ENCODE measurements at regions not wholly inside any gene's neighbourhood (a gene's known extent, or its start where the extent isn't known, plus 50 kb on each side); places are given as distances from the start of the nearest gene placed in this dataset.

GRCh38 chr5:61262080-61262479 is 70.0 kb upstream of the ZSWIM6 start:
- no peak overlapping the region for H3K27ac ChIP-seq (ENCODE audit: extremely low read depth, low read depth, low read length)
- WGBS (ENCODE audit: insufficient coverage, low coverage, missing lambda C conversion rate) = 2% methylated on average over 5 of the region's 5 CpGs
- H3K9me3 ChIP-seq (replicated peaks; ENCODE audit: control insufficient read depth, insufficient read depth, low read depth, low read length) = no peaks in the 10 kb centered on the region
- CTCF ChIA-PET (ENCODE audit: low intra/inter-chr PET ratio) = no interaction called here
- no peaks in the 10 kb centered on the region for H3K79me2 ChIP-seq (ENCODE audit: control insufficient read depth, insufficient read depth, low read length)
- H3K4me2 ChIP-seq (ENCODE audit: insufficient read depth, low read length) = no peak overlapping the region
- H3K36me3 ChIP-seq (ENCODE audit: control insufficient read depth, insufficient read depth, low read length) = no peaks in the 10 kb centered on the region
- H3K9me1 ChIP-seq (ENCODE audit: control insufficient read depth, insufficient read depth, low read length) = no peaks in the 10 kb centered on the region
- DNase-seq (ENCODE audit: extremely low read depth in 1 of 4, low spot score in 3 of 4) (no peak), FAIRE-seq (no peak), ATAC-seq (peak; percentile 54; the same call in 2 of the 3 replicates)
- H3K9ac ChIP-seq (ENCODE audit: insufficient read depth in 1 of 2, low read depth in 2 of 2, low read length in 2 of 2) = no peak overlapping the region
- peaks cover 19 to 26% of the 10 kb centered on the region in 2 experiments for H3K27me3 ChIP-seq (ENCODE audit: control insufficient read depth in 2 of 2, insufficient read depth in 2 of 2, low read length in 2 of 2)
- H2AFZ ChIP-seq (ENCODE audit: low read depth, low read length) = no peak overlapping the region
- POLR2A ChIA-PET = interaction anchor here (1.1 kb wide), 1 partner anchor 23 kb away, joined by 5 read pairs; no protein-coding TSS in a partner anchor
- TF ChIP-seq MYNN (IDR thresholded peaks at IDR 0.05) (no peak), MYNN (CRISPR knock-in tag; IDR thresholded peaks at IDR 0.05) (no peak), STAT5B (CRISPR knock-in tag; IDR thresholded peaks at IDR 0.05) (no peak), CAMTA2 (CRISPR knock-in tag; conservative IDR thresholded peaks at IDR 0.05) (no peak), STAT6 (CRISPR knock-in tag; IDR thresholded peaks at IDR 0.05) (no peak), CBFB (CRISPR knock-in tag; IDR thresholded peaks at IDR 0.05) (no peak)
- intact Hi-C loops (cut with micrococcal nuclease) = no loop called here
- H4K20me1 ChIP-seq (replicated peaks; ENCODE audit: control insufficient read depth, insufficient read depth, low read length) = no peaks in the 10 kb centered on the region
- H3K4me3 ChIP-seq = no peak overlapping the region
- no TSS peak for BruUV-seq (replicated peaks)
- in situ Hi-C loops (cut with MboI) = no loop called here
- H3K4me1 ChIP-seq (replicated peaks in 1 of 2; ENCODE audit: control insufficient read depth in 2 of 2, insufficient read depth in 2 of 2, low read length in 2 of 2) = no peaks in the 10 kb centered on the region

All from K562 (cell line).